OCI-LY3 (cell line): ENCODE measurements at regions not wholly inside any gene's neighbourhood (a gene's known extent, or its start where the extent isn't known, plus 50 kb on each side); places are given as distances from the start of the nearest gene placed in this dataset.

Experiments used
- H2AFZ ChIP-seq: fragments of 200-600, 300-600 bp; shearing (Covaris generic); 2 replicates; pipeline ENCODE4 v1.6.0; 2014; ENCODE audit warnings: antibody characterized with exemption, low read depth, low read length
- H3K27ac ChIP-seq: fragments of 200-600, 300-600 bp; sonication (generic); 2 replicates; pipeline ENCODE4 v1.5.1; 2014; ENCODE audit warnings: mild to moderate bottlenecking, low read length, moderate library complexity, mixed read lengths
- H3K27me3 ChIP-seq: fragments of 200-600, 300-600 bp; sonication (generic); 2 replicates; pipeline ENCODE4 v1.6.1; 2014; ENCODE audit warnings: low read depth, low read length, mixed read lengths
- H3K36me3 ChIP-seq: fragments of 200-600, 300-600 bp; sonication (generic); replicated peaks from 2 replicates; pipeline ENCODE3; 2014; ENCODE audit warnings: low read depth, low read length, mixed read lengths
- H3K4me1 ChIP-seq: fragments of 300-600, 200-600 bp; sonication (generic); 2 replicates; pipeline ENCODE4 v1.6.1; 2014; ENCODE audit warnings: low read length, mixed read lengths
- H3K4me2 ChIP-seq: fragments of 200-600, 300-600 bp; sonication (generic); 2 replicates; pipeline ENCODE4 v1.6.1; 2014; ENCODE audit warnings: low read length, mixed read lengths
- H3K4me3 ChIP-seq: fragments of 300-600, 200-600 bp; sonication (generic); 2 replicates; pipeline ENCODE4 v1.5.1; 2014; ENCODE audit warnings: antibody characterized with exemption, mild to moderate bottlenecking, low read length, moderate library complexity
- H3K79me2 ChIP-seq: fragments of 300-600, 200-600 bp; shearing (Covaris generic); 2 replicates; pipeline ENCODE4 v1.6.1; 2014; ENCODE audit warnings: mild to moderate bottlenecking, low read length, mixed read lengths
- H3K9ac ChIP-seq: fragments of 300-600, 200-600 bp; shearing (Covaris generic); 2 replicates; pipeline ENCODE4 v1.6.0; 2014; ENCODE audit warnings: mild to moderate bottlenecking, low read length, moderate library complexity
- H3K9me3 ChIP-seq: fragments of 200-600, 300-600 bp; shearing (Covaris generic); 2 replicates; pipeline ENCODE4 v1.6.1; 2014; ENCODE audit warnings: low read length, mixed read lengths; ENCODE audit not compliant: insufficient read depth
- H4K20me1 ChIP-seq: fragments of 200-600, 300-600 bp; sonication (generic); 2 replicates; pipeline ENCODE4 v1.6.1; 2016; ENCODE audit warnings: low read length, mixed read lengths; ENCODE audit not compliant: insufficient read depth
- EZH2phosphoT487 ChIP-seq: fragments of 200-600 bp; shearing (Covaris generic); IDR thresholded peaks from 2 replicates; pipeline ENCODE4 v1.6.1; 2018; ENCODE audit warnings: antibody characterized with exemption, mixed run types, low read depth
- TF ChIP-seq, protein P1 (sequence below): fragments of 200-600, 300-600 bp; sonication (generic); IDR thresholded peaks from 2 replicates; pipeline ENCODE4 v1.5.1; 2014; ENCODE audit warnings: antibody characterized with exemption, low read length, low read depth

DNA sequence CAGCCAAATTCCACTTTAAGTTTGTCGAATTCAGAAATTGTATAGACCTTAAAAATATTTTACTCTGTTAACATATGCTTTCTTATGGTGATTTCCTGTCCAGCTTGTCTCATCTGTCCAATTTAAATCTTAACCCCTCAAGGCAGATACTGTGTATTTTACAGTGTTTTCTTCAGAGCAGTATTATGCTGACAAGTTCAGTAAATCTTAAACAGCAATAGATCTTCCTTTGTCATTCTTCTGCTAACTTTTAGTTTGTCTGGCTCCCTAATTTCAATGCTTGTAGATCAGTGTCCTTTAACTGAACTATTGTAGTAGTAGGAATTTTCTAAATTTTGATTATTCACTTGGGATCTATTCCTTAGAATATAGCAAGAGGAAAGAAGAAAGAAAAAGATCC, 52.8 kb upstream of the MEIS1 start:
- H3K27me3 ChIP-seq = 0 out of 2 replicates have a peak, but pooled peaks cover 6% of the 10 kb centered on the region
- H3K36me3 ChIP-seq = no peaks in the 10 kb centered on the region
- TF ChIP-seq, protein P1, sequence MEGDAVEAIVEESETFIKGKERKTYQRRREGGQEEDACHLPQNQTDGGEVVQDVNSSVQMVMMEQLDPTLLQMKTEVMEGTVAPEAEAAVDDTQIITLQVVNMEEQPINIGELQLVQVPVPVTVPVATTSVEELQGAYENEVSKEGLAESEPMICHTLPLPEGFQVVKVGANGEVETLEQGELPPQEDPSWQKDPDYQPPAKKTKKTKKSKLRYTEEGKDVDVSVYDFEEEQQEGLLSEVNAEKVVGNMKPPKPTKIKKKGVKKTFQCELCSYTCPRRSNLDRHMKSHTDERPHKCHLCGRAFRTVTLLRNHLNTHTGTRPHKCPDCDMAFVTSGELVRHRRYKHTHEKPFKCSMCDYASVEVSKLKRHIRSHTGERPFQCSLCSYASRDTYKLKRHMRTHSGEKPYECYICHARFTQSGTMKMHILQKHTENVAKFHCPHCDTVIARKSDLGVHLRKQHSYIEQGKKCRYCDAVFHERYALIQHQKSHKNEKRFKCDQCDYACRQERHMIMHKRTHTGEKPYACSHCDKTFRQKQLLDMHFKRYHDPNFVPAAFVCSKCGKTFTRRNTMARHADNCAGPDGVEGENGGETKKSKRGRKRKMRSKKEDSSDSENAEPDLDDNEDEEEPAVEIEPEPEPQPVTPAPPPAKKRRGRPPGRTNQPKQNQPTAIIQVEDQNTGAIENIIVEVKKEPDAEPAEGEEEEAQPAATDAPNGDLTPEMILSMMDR = no peak
- TF ChIP-seq EZH2phosphoT487 = no peak

GRCh38 chr2:66379473-66379872, 55.5 kb upstream of the MEIS1 start:
- Histone ChIP-seq H3K27ac (no peak overlapping the region), H3K36me3 (no peaks in the 10 kb centered on the region), H3K9me3 (no peaks in the 10 kb centered on the region), H3K27me3 (0 out of 2 replicates have a peak, but pooled peaks cover 3% of the 10 kb centered on the region), H3K4me2 (no peak overlapping the region), H2AFZ (no peak overlapping the region), H4K20me1 (no peaks in the 10 kb centered on the region), H3K79me2 (no peaks in the 10 kb centered on the region), H3K4me3 (no peak overlapping the region), H3K9ac (no peak overlapping the region), H3K4me1 (no peaks in the 10 kb centered on the region)
- TF ChIP-seq, protein P1 = no peak
- no peak for TF ChIP-seq EZH2phosphoT487

More for the DNA sequence above, 52.8 kb upstream of the MEIS1 start:
- H3K4me1 ChIP-seq = no peaks in the 10 kb centered on the region
- H3K79me2 ChIP-seq = no peaks in the 10 kb centered on the region
- H3K4me3 ChIP-seq = no peak overlapping the region
- no peaks in the 10 kb centered on the region for H4K20me1 ChIP-seq
- no peak overlapping the region for H3K4me2 ChIP-seq
- no peaks in the 10 kb centered on the region for H3K9me3 ChIP-seq
- no peak overlapping the region for H3K9ac ChIP-seq
- H3K27ac ChIP-seq = no peak overlapping the region
- no peak overlapping the region for H2AFZ ChIP-seq

DNA sequence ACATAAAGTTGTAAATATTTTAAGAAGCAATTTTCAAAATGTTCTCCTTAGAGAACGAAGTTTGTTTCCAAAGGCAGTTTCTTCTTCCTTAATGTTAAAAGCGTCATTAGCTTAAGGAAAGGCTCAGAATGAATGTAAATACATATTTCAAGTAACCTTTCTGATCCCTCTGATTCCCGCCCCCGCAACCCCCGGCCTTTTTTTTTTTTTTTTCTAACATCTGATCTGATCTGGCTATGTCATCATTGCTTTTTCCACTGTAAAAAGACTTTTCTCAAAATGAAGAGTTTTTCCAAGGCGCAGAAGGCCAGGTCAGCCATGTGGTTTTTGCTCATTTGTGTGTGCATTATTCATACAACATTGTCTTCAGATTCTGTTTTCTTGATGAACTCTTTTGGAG, 57.1 kb upstream of the MEIS1 start:
- no peak overlapping the region for H3K4me3 ChIP-seq
- no peak overlapping the region for H3K9ac ChIP-seq
- TF ChIP-seq, protein P1 = no peak
- no peak for TF ChIP-seq EZH2phosphoT487
- no peaks in the 10 kb centered on the region for H3K4me1 ChIP-seq
- no peak overlapping the region for H2AFZ ChIP-seq
- no peaks in the 10 kb centered on the region for H3K36me3 ChIP-seq
- no peaks in the 10 kb centered on the region for H3K27me3 ChIP-seq
- no peaks in the 10 kb centered on the region for H3K9me3 ChIP-seq
- no peaks in the 10 kb centered on the region for H4K20me1 ChIP-seq
- H3K27ac ChIP-seq = no peak overlapping the region
- no peak overlapping the region for H3K4me2 ChIP-seq
- no peaks in the 10 kb centered on the region for H3K79me2 ChIP-seq

GRCh38 chr2:66370824-66371223, 64.1 kb upstream of the MEIS1 start:
- H3K27ac ChIP-seq = no peak overlapping the region
- H3K9ac ChIP-seq = no peak overlapping the region
- no peak for TF ChIP-seq EZH2phosphoT487
- TF ChIP-seq, protein P1 = no peak
- H3K4me3 ChIP-seq = no peak overlapping the region
- no peaks in the 10 kb centered on the region for H3K79me2 ChIP-seq
- no peak overlapping the region for H2AFZ ChIP-seq
- H3K36me3 ChIP-seq = no peaks in the 10 kb centered on the region
- H3K4me1 ChIP-seq = no peaks in the 10 kb centered on the region
- H3K9me3 ChIP-seq = no peaks in the 10 kb centered on the region
- H4K20me1 ChIP-seq = no peaks in the 10 kb centered on the region
- no peak overlapping the region for H3K4me2 ChIP-seq
- no peaks in the 10 kb centered on the region for H3K27me3 ChIP-seq
